DMS79 treated with DMSO at 0.1 percent for 48 hours (cell line): ENCODE measurements at regions not wholly inside any gene's neighbourhood (a gene's known extent, or its start where the extent isn't known, plus 50 kb on each side); places are given as distances from the start of the nearest gene placed in this dataset.

Source experiments
- DNase-seq: peaks from one replicate; lab custom pipeline; 2025; lab: John Stamatoyannopoulos, UW

GRCh38 chr2:138176862-138177439 is 212.7 kb downstream of the HNMT start:
- DNase-seq, result no peak

DNA sequence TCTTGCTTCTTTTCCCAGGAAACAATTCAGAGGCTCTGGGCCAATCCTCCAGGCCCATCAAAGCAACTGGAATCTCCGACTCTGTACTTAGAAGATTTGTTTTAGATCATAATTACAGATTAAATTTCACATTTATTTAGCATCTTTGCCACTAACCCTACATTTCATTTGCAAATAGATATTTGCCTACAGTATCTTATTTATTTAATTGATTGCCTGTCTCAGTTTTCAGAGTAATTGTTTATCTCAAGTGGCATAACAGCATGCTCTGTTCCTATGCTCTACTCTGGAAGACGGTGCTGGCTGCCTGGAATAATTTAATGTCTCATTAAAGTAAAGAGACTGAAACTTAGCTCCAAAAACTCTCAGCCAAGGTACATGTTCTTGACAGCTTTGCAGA is 213.4 kb downstream of the HNMT start:
- peak; percentile 78 for DNase-seq

DNA sequence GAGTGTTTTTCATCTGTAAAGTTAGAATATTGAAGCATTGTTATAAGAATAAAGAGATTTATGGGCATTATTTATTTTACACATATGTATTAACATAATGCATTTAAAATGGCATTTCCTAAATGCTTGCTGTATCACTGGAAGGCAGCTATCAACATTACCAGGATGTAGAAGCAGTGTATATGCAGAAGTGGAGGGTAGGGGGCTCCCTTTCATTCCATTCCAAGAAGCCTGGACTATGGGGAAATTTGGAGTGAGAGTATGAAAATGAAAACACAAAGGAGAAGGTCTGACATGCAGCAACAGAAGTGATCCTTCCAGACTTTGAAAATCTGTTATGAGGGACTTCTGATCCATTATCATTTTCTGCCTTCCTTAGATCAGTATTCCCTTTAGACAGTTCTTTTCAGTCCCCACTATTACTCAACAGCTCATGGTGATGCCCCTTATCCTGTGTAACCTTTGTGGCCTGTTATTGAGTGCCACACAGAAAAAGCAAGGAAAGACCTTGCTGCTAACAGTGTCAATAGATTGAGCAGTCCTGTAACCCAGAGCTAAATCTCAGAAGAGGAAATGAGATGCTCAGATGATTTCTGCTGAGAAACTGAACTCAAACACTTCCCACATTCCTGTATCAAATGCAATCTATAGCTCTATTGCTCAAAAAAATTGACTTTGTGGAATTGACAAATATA is 216.6 kb downstream of the HNMT start:
- DNase-seq, result no peak

DNA sequence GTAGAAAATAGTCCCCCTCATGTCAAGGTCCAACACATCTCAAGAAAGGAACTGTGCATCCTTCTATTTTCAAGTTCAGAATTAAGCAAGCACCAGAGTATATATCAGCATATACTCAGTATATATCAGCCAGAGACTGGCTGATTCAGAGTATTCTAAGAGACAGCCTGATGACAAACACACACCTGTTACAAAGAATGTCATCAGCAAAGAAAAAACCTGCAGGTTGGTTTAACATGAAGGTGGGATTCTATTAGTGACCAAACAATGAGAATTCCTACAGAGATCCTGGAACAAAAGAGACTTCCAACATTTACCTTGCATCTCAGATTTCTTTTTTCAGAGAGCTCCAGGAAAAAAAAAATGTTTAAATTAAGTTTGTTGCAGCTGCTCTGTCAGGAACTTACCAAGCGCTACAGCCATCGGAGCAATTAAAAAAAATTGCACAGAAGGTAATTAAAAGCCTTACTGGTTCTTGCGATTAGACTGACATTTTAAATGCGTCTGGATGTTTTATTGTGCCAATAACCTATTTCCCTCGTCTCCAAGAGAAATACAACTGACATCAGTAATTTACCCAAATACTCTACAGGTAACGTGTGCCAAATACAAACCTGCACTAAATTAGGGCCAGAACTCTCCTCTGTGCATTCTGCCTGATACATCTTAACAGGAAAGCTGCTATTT is 218.1 kb downstream of the HNMT start:
- no peak for DNase-seq

DNA sequence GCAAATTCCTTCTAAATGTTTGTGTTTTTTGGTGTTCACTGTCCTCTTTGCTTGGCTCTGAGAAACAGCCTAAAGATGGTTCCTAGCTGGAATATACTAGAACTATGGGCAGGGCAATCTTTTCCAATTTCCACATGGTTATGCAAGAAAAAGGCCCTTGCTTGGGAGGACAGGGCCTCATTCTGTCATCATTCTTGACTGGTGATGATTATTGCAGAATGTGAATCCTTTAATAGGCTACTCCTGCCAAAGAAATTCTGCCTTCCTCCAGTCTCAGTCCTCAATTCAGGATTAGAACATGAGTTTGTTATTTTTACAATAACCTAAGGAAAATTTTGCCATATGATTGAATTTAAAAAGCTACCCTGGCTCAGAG is 218.7 kb downstream of the HNMT start:
- DNase-seq, result no peak

DNA sequence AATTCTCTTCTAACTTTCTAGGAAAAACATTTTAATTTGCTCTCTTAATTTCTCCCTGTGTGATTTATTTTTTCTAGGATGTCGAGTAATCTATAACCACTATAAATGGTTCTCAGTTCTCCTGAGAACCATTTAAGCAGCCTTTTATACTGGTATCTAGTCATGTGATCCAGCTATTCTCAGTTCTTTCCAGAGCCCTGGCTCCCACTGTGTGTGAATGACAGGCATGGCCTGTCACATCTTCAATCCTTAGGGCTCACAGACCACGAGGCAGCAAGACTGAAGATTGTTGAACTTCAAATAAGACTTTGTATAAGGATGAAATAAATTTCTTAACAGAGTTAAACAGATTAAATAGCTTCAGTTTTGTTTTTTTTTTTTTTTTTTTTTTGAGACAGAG is 219.4 kb downstream of the HNMT start:
- DNase-seq, result no peak

DNA sequence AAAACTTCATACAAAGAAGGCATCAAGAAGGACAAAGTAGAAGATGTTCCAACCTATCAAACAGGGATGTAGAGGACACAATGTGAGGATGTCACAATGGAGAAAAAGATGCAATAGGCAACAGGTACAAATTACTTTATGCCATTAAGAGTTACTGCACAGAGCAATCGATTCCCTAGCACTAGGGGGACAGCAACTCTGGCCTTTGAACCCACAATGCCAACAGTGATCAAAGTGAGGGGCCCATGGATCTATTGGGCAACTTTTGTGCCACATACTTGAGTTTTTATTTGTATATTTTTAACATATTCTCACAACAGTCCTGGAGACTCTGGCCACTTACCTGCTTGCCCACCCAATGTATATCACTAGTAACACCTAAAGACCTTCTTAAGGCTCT is 220.2 kb downstream of the HNMT start:
- no peak for DNase-seq

DNA sequence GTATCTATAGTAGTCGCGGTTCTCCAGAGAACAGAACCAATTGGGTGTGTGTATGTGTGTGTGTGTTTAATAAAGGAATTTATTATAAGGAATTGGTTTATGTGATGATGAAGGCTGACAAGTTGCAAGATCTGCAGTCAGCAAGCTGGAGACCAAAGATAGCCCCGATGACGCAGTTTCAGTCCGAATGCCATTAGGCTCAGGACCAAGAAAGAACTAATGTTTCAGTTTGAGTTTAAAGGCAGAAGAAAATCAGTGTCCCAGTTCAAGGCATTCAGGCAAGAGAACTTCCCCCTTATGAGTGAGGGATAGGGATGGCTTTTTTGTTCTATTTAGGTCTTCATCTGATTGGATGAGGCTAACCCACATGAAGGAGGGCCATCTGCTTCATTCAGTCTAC is 221.6 kb downstream of the HNMT start:
- no peak for DNase-seq

DNA sequence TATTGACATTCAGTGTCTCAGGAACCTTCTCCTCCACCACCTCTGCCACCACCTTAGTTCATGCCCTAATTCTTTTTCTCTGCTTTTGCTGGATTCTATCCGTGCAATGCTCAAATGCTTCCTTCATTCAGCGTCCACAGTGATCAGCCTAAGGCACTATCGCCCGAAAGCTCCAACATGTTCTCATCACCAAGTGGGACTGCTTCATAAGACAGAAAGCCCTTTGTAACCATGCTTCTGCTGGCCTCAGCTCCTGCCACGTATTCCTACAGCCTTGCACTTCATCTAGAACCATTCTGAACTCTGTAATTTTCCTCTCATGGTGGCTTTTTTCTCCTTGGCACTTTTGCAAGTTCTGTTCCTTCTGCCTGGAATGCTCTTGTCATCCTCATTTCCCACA is 222.9 kb downstream of the HNMT start:
- no peak for DNase-seq

DNA sequence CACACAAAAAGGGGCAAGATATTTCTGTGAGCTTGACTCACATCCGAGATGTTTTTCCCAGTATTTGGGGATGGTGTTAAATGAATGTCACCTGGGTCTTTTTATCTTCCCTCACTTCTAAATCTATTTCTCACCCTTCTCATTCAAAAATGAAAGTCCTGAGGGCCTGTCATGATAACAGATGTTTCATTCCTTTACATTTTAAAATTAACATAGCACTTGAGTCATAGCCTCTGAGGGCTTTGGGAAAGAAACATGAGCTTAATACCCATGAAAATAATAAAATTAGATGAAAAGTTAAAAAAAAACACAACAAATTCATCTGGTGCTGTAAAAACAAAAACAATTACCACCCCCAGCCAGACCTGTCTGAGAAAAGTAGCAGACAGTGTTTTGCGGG is 226.7 kb downstream of the HNMT start:
- DNase-seq, result no peak

- DNase-seq, result no peak
Measured at GRCh38 chr2:138193416-138194213, 229.3 kb downstream of the HNMT start.

GRCh38 chr2:138201286-138201685 is 237.0 kb downstream of the HNMT start:
- no peak for DNase-seq

DNA sequence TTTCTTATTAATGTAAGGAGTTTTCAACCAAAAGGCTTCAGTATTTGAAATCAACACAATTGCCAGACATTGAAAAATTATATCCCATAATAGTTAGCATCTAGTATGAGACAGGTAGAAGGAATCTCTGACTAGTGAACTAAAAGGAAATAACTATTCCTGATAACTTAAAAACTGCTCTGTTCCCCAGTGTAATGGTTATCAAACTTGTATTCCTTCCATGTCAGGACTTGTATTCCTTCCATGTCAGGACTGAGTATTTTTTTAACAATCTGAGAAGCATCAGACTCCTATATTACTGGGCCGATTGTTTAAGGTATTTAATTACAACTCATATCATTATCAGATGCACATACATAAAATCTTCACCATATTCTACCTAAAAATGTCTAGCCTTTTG is 238.5 kb downstream of the HNMT start:
- no peak for DNase-seq

DNA sequence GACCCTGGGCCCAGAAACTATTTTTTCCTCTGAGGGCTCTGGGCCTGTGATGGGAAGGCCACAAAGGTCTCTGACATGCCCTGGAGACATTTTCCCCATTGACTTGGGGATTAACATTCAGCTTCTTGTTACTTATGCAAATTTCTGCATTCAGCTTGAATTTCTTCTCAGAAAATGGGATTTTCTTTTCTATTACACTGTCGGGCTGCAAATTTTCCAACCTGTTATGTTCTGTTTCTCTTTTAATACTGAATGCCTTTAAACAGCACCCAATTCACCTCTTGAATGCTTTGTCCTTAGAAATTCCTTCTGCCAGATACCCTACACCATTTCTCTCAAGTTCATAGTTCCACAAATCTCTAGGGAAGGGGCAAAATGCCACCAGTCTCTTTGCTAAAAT is 241.0 kb downstream of the HNMT start:
- DNase-seq, result no peak

GRCh38 chr2:138207074-138207930 is 243.0 kb downstream of the HNMT start:
- no peak for DNase-seq

- DNase-seq, result no peak
Measured at GRCh38 chr2:138209009-138209408, 244.7 kb downstream of the HNMT start.

DNA sequence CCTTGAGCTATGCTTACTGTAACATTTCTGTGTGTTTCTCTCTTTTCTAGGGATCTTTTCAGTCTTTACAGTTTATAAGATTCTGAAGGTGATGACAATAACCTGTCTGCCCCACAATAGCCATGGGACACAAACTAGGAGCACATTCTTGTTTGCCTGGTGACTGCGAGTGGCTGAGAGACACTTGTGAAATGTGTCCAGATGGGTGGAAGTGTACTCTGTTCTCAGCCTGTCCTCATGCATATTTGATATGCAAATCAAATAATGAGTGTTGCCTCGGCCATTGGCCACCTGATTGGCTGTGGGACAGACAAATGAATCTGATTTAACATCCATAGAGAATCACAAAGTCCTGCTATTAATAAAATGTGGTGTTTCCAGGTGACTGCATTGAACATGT is 246.2 kb downstream of the HNMT start:
- no peak for DNase-seq

GRCh38 chr2:138212434-138212833 is 248.2 kb downstream of the HNMT start:
- no peak for DNase-seq

DNA sequence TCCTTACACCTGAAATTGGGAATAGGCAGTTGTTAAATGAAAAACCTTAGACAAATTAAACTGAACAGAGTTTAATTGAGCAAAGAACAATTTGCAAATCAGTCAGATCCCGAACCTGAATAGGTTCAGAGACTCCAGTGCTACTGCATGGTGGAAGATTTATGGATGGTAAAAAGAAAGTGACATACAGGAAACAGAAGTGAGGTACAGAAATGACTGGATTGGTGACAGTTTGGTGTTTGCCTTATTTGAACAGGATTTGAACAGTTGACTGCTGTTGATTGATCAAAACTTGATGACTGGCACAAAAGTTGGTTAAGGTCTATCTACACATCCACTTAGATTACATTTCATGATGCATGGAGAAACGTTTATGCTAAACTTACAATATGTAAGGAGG is 248.8 kb downstream of the HNMT start:
- no peak for DNase-seq

DNA sequence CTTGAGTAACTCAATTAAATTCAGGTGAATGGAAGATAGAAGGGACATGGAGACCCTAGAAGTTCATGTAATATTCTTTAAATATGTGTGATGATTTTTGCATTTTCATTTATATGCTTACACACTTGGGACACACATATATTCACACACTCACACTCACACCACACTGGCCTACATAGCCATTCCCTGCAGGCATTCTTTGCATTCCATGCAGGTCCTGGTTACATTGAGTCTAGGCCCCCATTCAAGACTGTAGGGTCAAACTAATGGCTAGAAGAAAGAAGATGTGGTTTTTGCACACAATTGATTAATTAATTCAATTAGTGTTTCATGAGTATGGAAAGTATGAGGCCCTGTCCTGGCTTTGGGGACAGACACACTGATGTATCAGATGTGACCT is 249.4 kb downstream of the HNMT start:
- DNase-seq, result no peak

GRCh38 chr2:138215958-138216357 is 251.7 kb downstream of the HNMT start:
- DNase-seq, result no peak

GRCh38 chr2:138217975-138218374 is 253.7 kb downstream of the HNMT start:
- DNase-seq, result no peak
